Kidney glomerular epithelial cell (primary cell): ENCODE measurements at regions not wholly inside any gene's neighbourhood (a gene's known extent, or its start where the extent isn't known, plus 50 kb on each side); places are given as distances from the start of the nearest gene placed in this dataset.

Source experiments
- DNase-seq: peaks from one replicate; lab custom pipeline; 2025; lab: John Stamatoyannopoulos, UW

DNA sequence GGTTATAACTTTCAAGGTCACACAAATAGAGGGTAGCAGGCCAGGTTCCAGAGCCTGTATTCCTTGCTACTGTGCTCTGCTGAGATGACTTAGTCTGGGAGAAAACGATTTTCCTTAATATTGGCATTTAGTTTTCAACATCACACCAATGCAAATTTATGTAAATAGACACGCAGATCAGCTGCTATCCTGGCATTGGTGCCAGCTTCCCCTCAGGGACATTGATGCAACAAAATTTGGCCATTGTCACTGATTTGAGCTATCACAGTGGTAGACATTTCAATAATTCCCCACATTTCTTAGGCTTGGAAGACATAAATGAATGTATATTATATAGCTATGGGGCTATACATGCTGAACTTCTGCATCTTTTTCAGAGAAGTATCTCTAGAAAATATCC, 71.6 kb upstream of the ASTN2 start:
- no peak for DNase-seq

DNA sequence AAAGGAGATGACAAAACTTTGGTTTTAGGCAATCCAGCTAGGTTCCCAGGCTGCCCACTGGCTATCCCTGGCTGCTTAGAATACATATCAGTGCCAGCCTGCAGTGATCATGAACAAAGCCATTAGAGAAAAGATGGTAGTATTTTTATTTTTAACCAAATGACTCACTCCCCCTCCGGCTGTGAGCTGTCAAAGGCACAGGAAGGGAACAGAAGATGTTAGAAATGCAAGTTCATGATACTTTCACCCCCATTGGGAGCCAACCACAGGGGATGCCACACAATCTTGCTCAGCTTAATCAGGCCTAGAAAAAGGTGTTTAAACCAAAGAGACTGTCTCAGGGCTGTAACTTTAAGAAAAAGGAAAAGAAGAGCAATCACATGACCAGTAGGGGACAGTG, 70.3 kb upstream of the ASTN2 start:
- DNase-seq: peak; percentile 28

GRCh38 chr9:117480729-117481128, 65.9 kb upstream of the ASTN2 start:
- no peak for DNase-seq

DNA sequence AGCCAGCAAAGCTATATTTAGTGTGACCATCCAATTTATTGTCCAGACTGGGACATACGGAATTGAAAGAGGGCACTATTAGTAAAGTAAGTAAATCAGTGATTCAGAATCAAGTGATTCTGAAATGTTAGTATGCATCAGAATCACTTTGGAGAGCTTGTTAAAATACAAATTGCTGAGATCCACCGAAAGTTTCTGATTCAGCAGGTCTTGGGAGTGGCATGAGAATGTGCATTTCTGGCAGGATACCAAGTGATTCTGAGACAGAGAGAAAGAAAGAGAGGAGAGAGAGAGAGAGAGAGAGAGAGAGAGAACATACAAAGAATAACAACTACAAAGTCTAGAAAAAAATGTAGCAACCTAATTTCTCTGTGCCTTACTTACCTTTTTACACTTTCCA, 65.4 kb upstream of the ASTN2 start:
- peak; percentile 1 for DNase-seq

DNA sequence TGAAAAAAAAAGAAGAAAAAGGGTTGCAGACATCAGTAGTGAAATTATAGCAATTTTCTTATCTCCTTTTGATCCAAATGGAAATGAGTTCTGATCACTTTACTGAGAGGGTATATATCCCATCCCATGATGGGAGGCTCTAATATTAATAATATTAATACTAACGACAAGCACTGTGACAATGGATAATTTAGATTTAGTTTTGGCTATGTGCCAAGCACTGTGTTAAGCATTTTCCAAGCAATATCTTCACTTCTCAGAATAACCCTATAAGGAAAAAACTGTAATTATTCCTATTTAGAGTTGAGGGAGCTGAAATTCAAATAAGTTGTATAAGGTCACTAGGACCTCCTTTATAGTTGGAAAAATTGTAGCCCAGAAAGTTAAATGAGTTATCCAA, 58.4 kb upstream of the ASTN2 start:
- no peak for DNase-seq

GRCh38 chr9:117470902-117471301, 56.0 kb upstream of the ASTN2 start:
- no peak for DNase-seq

DNA sequence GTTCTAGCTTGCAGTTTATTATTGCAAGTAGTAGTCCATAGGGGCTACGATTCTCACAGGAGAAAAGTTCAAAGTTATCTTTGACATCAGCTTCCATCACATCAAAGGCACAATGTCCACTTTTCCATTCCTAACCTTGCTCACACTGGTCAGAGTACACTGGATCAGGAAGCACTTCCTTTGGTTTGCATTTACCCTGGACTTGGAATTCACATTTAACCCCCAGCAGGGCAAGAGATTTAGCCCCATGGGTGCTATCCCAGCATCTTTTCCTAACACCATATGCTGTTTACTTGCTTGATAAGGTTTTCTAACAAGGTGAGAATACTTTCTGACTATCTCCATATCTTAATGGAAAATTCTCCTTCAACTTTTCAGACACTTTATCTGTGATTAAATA, 55.6 kb upstream of the ASTN2 start:
- DNase-seq: no peak

- no peak for DNase-seq
Measured at GRCh38 chr9:117466111-117466510, 51.3 kb upstream of the ASTN2 start.

DNA sequence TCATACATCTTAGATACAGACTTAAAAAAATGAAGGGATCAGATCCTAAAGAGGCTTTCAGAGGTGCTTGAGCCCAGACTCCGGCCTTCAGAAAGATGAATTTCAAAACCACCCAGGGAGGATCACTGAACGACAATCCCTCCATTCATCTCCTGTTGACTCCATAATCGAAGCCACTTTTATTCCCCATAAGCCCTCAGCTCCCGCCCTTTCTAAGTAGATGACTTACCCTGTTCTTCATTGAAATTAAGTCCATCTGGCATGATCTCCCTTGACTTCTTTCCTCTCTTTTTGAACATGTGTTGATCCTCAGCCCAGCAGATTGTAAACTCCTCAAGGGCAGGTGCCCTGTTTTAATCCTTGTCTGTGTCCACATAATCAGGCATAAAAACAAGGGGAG, 50.8 kb upstream of the ASTN2 start:
- DNase-seq: no peak

DNA sequence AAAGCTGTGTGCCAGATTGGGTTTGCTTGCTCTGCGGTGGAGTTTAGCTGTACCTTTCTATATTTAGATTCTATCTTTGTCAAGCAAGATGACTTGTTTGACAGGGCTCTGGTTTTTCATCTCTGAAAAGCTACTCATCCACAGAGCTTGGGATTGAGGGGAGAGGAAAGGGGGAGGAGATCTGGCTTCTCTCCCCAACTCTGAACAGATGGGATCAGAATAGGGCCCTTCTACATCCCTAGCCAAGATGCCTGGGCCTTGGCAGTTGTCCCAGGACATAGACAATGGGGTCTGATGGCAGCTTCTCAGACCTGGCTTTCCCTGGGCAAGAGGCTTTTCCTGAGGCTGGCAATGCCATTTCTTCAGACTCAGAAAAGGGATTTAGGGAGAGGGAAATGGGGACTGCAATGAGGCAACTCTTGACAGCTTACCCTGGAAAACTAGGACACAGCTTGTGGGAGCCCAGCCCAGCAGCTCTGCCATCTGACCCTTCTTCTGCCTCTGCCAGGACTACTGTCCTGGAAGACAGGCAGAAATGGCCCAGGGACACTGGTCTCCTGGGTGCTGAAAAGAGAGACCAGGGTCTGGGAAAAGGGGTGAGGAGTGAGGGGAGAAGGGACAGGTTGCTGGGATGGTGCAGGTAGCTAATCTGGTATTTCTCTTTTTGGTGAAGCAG, 50.2 kb upstream of the ASTN2 start:
- DNase-seq: no peak
